ENCODE measurements at regions not wholly inside any gene's neighbourhood (a gene's known extent, or its start where the extent isn't known, plus 50 kb on each side); places are given as distances from the start of the nearest gene placed in this dataset.

DNA sequence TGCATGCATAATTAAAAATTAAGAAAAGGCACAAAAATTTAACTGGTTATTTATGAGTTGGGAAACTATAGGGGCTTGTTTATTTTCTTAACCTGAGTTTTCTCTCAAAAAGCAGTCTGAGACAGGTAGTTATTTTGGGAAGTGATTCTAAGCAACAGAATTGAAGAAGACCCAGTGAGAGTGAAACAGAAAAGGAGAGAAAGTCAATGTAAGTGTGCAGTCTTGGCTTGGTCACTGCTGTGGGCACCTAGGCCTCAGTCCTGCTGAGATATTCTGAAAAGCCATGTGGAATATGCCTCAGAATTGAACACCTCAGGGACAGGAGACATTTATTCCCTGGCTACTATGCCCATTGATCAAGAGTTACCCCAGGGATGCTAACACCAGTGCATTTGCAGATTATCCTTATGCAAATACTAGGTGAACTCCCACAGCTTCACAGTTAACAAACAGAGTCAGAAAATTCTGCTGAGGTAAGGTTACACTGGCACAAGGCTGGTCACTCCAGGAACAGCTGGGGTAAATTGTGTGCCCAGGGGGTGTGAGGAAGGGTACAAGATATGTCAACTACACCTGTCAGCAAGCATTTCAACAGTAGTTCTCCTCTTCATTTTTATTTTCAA, 222.7 kb downstream of the EFHB start:
- no peak for DNase-seq

DNA sequence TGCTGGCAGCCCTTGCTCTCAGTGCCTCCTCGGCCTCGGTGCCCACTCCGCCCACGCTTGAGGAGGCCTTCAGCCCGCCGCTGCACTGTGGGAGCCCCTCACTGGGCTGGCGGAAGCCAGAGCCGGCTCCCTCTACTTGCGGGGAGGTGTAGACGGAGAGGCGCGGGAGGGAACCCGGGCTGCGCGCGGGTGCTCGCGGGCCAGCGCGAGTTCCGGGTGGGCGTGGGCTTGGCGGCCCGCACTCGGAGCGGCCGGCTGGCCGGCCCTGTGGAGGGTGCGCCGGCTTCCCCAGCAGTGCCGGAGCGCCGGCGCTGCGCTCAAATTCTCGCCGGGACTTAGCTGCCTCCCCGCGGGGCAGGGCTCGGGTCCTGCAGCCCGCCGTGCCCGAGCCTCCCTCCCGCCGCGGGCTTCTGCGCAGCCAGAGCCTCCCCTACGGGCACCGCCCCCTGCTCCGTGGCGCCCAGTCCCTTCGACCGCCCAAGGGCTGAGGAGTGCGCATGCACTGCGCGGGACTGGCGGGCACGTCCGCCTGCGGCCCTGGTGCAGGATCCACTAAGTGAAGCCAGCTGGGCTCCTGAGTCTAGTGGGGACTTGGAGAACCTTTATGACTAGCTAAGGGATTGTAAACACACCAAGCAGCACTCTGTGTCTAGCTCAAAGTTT, 231.5 kb downstream of the EFHB start:
- DNase-seq, result no peak

DNA sequence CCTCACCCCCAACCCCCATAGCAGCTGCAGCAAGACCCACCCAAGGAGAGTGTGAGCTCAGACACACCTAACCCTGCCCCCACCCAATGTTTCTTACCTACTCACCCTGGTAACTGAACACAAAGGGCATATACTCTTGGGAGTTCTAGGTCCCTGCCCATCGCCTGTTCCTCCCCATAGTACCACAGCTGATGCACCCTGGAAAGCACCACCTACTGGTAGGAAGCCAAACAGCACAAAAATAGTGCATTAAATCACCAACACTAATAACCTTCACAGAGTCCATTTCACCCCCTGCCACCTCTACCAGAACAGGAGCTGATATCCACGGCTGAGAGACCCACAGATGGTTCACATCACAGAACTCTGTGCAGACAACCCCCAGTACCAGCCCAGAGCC, 245.2 kb downstream of the EFHB start:
- DNase-seq, result no peak

DNA sequence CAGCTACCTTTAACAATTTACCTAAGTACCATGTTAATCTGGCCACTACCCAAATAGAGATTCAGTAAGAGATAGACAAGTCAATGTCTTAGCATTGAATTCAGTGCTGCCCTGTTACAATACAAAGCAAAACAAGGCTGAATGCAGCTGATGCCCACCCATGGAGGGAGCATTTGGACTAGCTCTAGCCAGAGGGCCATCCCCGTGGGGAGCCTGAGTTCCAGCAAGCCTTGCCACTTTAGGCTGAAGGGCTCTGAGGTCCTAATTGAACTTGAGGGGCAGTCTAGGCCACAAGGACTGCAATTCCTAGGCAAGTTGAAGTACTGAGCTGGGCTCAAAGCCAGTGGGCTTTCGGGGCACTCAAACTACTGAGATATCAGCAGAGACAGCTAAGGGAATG, 265.9 kb downstream of the EFHB start:
- no peak for DNase-seq

DNA sequence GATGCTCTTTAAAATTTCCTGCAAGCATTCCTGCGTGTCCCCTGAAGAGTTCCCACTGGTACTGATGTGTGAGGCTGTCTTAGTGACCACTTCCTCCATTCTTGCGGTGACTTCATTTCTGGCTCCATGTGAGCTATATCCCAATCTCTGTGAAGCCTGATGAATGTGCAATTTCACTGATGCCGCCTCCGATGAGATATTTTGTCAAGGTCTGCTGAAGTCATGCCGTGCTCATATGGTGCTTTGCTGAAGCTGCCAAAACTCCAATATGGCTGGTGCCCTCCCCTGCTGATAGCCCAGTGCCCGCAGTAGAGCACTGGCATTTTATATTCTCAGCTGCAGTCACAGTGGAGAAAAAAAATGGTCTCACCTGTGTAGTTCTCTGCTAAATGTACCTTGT, 271.5 kb downstream of the EFHB start:
- no peak for DNase-seq

DNA sequence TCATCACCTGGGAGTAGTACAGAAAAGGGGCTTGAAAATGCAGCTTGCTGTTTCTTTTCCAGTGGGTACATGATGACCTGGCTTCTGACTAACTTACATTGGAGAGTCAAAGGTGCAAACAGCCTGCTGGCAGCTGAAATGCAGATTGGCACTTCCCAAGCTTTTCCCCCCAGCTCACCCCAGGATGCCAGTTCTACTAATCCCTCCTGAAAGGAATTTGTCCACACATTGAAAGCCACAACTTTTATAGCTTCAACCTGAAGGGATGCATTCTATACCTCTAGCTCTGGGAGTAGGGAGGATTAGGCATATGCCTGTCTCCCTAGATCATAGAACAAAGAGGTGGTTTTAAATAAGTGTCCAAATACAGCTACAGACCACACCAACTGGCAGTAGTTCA, 281.7 kb downstream of the EFHB start:
- DNase-seq, result no peak

DNA sequence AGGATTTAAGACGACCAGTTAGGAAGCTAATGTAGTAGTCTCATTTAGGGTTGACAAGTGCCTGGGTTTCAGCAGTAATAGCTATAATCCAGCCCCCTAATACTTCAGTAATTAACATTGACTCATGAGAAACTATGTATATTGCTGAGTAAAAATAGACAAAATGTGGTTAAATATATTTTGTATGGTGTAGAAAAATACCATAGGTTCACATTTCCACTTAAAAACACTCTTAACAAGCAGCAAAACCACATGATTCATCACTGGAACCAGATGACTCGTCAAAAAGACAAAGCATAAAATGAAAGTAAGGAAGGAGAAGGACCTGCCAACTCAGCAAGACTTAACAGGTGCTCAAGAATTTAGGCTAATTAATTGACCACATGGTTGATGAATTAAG, 288.9 kb downstream of the EFHB start:
- no peak for DNase-seq

DNA sequence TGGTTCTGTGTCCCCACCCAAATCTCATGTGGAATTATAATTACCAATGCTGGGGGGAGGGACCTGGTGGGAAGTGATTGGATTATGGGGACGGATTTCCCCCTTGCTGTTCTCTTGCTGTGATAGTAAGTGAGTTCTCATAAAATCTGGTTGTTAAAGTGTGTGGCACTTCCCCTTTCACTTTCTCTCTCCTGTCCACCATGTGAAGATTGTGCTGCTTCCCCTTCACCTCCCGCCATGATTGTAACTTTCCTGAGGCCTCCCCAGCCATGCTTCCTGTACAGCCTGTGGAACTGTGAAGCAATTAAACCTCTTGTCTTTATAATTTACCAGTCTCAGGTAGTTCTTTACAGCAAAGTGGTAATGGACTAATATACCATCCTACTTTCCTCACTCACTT, 289.6 kb downstream of the EFHB start:
- peak; percentile 44 for DNase-seq

DNA sequence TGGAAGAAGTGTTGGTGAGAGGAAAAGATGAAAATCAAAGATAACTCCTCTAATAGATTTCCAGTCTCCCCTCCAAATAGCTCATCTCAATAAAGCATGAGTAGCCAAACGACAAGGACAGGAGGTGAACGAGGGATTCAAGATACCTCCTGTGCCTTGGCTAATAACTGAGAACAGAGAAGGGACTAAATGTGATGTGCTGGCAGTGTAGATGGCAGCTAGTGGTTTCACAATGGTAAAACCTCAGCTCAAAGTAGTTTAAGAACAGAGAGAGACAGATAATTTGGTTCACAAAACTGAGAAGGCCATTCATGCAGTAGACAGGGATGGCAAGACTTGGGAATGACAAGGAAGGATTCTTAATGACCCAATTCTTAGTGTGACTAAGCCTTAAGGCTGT, 292.6 kb downstream of the EFHB start:
- no peak for DNase-seq

DNA sequence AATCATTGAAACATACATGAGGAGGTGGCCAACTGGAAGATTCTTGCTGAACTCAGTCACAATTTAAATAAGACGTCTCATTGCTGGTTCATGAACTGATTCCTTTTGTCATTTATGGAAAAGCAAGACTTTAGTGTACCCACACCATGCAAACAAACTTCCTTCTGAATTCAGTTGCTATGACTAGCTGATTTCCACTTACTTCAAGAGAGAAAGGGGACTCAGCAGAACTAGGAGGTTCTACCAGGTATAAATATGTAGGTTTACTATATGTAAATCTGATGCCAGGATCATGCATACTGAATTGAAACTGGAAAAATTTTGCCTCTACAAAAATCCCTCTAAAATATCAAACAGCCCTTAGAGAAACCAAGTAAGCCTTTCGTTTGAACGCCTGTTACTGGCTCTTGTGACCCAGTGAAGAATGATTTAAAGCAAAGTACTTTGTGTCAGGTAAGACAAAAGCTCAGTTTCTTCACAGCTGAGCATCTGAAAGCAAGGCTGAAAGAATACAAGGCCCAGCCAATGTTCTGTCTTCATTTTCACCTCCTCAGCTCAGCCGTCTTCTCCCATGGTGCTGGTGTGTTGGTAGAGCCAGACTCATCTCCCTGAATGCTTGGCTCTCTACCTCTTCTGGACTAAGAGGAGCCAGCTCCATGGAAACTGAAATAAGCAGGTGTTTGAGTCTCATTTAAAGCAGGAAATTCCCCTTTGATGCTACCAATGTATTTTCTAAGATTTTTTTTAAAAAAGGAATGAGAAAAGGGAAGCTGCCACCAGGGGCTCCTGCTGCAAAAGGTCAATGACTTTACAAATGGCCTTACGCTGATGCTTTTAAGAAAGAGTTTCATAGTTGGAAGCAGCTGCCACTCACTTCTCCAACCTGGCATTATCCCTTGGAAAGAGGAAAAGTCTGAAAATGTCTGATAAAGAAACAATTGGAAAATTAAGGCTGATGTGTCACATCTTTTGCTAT, 301.6 kb downstream of the EFHB start:
- no peak for DNase-seq

DNA sequence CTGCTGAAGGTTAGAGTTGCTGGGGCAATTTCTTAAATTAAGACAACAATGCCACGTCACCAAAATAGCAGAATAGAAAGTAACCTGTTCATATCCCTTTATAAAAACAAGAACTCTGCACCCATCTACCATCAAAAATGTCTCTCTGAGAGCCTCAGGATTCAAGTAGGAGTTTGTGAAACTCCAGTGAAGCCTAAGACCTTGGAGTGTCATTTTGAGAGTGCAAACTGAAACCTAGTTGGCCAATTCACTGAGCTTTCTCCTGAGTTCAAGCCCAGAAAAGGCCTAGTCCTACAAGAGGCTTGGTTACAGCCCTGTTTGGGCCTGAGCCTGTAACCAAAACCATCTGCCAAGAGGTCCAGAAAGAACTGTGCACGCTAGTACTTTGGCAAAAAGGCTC, 335.1 kb downstream of the EFHB start:
- DNase-seq, result no peak

DNA sequence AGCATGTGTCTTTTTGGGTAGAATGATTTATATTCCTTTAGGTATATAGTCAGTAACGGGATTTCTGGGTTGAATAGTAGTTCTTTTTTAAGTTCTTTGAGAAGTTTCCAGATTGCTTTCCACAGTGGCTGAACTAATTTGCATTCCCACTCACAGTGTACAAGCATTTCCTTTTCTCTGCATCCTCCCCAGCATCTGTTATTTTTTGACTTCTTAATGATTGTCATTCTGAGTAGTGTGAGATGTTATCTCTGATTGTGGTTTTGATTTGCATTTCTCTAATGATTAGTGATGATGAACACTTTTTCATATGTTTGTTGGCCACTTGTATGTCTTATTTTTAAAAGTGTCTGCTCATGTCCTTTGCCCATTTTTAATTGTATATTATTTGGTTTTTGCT, 337.6 kb downstream of the EFHB start:
- DNase-seq, result no peak

DNA sequence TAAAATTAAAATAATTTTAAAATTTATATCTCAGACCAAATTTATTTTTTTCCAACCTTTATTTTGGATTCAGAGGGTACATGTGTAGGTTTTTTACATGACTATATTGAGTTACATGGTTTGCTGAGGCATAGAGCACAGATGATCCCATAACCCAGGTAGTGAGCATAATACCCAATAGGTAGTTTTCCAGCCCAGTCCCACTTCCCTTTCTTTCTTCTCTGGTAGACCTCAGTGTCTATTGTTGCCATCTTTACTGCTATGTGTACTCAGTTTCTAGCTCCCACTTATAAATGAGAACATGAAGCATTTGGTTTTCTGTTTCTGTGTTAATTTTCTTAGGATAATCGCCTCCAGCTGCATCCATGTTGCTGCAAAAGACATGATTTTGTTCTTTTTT, 338.1 kb downstream of the EFHB start:
- DNase-seq, result no peak

All from NCI-H187 treated with DMSO at 0.1 percent for 48 hours (cell line).